Liver (tissue), 8 donors: ENCODE measurements at regions not wholly inside any gene's neighbourhood (a gene's known extent, or its start where the extent isn't known, plus 50 kb on each side); places are given as distances from the start of the nearest gene placed in this dataset.

ENCODE experiments used
- DNase-seq: peaks from one replicate; pipeline ENCODE4 v3.0.0-alpha.2; 2017; ENCODE audit warnings: low spot score
- H3K27ac ChIP-seq, 2 donors: one replicate each; pipeline ENCODE4 v1.7.0; 2013; ENCODE audit warnings: inconsistent platforms in 2 of 2, low read length in 2 of 2, control low read depth in 1 of 2, low read depth in 1 of 2, mild to moderate bottlenecking in 1 of 2
- H3K27me3 ChIP-seq, 4 donors: one replicate each; pipeline versions ENCODE4 v1.6.1 to v1.7.0; 2013; ENCODE audit warnings: low read length in 3 of 4, inconsistent platforms in 1 of 4, mild to moderate bottlenecking in 1 of 4, moderate library complexity in 1 of 4; ENCODE audit not compliant: control insufficient read depth in 4 of 4, insufficient read depth in 4 of 4
- H3K36me3 ChIP-seq, 4 donors: one replicate each; pipeline versions ENCODE4 v1.6.1 to v1.7.0; 2013; ENCODE audit warnings: low read length in 3 of 4, mild to moderate bottlenecking in 3 of 4, low read depth in 1 of 4, moderate library complexity in 1 of 4; ENCODE audit not compliant: control insufficient read depth in 4 of 4, insufficient read depth in 3 of 4
- H3K4me1 ChIP-seq, 4 donors: one replicate each; pipeline versions ENCODE4 v1.6.1 to v1.7.0; 2013; ENCODE audit warnings: low read length in 3 of 4, mild to moderate bottlenecking in 3 of 4, moderate library complexity in 1 of 4; ENCODE audit not compliant: control insufficient read depth in 4 of 4, insufficient read depth in 4 of 4
- H3K4me3 ChIP-seq, 3 donors: one replicate each; pipeline versions ENCODE4 v1.6.1 to v1.7.0; 2013; ENCODE audit warnings: low read length in 3 of 3, control low read depth in 1 of 3, low read depth in 1 of 3, mild to moderate bottlenecking in 1 of 3
- H3K9ac ChIP-seq, 2 donors: one replicate each; pipeline ENCODE4 v1.7.0; 2013; ENCODE audit warnings: low read length in 2 of 2, mild to moderate bottlenecking in 2 of 2, moderate library complexity in 2 of 2, control low read depth in 1 of 2, low read depth in 1 of 2
- H3K9me3 ChIP-seq, 4 donors: one replicate each; pipeline versions ENCODE4 v1.6.1 to v1.7.0; 2013; ENCODE audit warnings: low read length in 3 of 4; ENCODE audit not compliant: control insufficient read depth in 4 of 4
- ATF3 ChIP-seq: IDR thresholded peaks from 2 replicates; pipeline ENCODE4 v1.6.1; 2016; ENCODE audit warnings: antibody characterized with exemption
- CTCF ChIP-seq: fragments of 150-350 bp; IDR thresholded peaks from 2 replicates; pipeline ENCODE4 v1.5.1; 2017; ENCODE audit warnings: improper control_type of control experiment, low read depth, low read length; ENCODE audit not compliant: missing input control
- EGR1 ChIP-seq, 2 donors: IDR thresholded peaks; 2 replicates each; pipeline ENCODE4 v1.6.1; 2016 to 2018; ENCODE audit warnings: antibody characterized with exemption in 2 of 2, low read depth in 2 of 2
- FOXA1 ChIP-seq: IDR thresholded peaks from 2 replicates; pipeline ENCODE4 v1.6.1; 2016; ENCODE audit warnings: antibody characterized with exemption
- FOXA2 ChIP-seq: IDR thresholded peaks from 2 replicates; pipeline ENCODE4 v1.6.1; 2016; ENCODE audit warnings: antibody characterized with exemption
- GABPA ChIP-seq, 2 donors: IDR thresholded peaks in 1 of 2; conservative IDR thresholded peaks in 1 of 2; 2 replicates each; pipeline ENCODE4 v1.6.1; 2016; ENCODE audit warnings: antibody characterized with exemption in 2 of 2, mild to moderate bottlenecking in 1 of 2, moderate library complexity in 1 of 2
- HNF4A ChIP-seq, 2 donors: conservative IDR thresholded peaks; 2 replicates each; pipeline ENCODE4 v1.6.1; 2016; ENCODE audit warnings: antibody characterized with exemption in 2 of 2, mild to moderate bottlenecking in 2 of 2
- HNF4G ChIP-seq: IDR thresholded peaks from 2 replicates; pipeline ENCODE4 v1.6.1; 2016; ENCODE audit warnings: antibody characterized with exemption
- JUND ChIP-seq, 2 donors: IDR thresholded peaks; 2 replicates each; pipeline ENCODE4 v1.6.1; 2016; ENCODE audit warnings: antibody characterized with exemption in 2 of 2
- MAX ChIP-seq: IDR thresholded peaks from 2 replicates; pipeline ENCODE4 v1.6.1; 2016; ENCODE audit warnings: antibody characterized with exemption
- NR2F2 ChIP-seq: IDR thresholded peaks from 2 replicates; pipeline ENCODE4 v1.6.1; 2016; ENCODE audit warnings: antibody characterized with exemption
- RAD21 ChIP-seq, 2 donors: IDR thresholded peaks; 2 replicates each; pipeline ENCODE4 v1.6.1; 2016; ENCODE audit warnings: antibody characterized with exemption in 2 of 2, mild to moderate bottlenecking in 2 of 2
- REST ChIP-seq: IDR thresholded peaks from 2 replicates; pipeline ENCODE4 v1.6.1; 2016; ENCODE audit warnings: antibody characterized with exemption, mild to moderate bottlenecking
- RXRA ChIP-seq, 2 donors: IDR thresholded peaks; 2 replicates each; pipeline ENCODE4 v1.6.1; 2017 to 2018; ENCODE audit warnings: antibody characterized with exemption in 2 of 2, mild to moderate bottlenecking in 1 of 2
- SP1 ChIP-seq: IDR thresholded peaks from 2 replicates; pipeline ENCODE4 v1.6.1; 2018; ENCODE audit warnings: antibody characterized with exemption, mild to moderate bottlenecking
- TAF1 ChIP-seq: conservative IDR thresholded peaks from 2 replicates; pipeline ENCODE4 v1.6.1; 2016; ENCODE audit warnings: antibody characterized with exemption, mild to moderate bottlenecking
- YY1 ChIP-seq: IDR thresholded peaks from 2 replicates; pipeline ENCODE4 v1.6.1; 2016; ENCODE audit warnings: antibody characterized with exemption, mild to moderate bottlenecking
- ZBTB33 ChIP-seq: IDR thresholded peaks from 2 replicates; pipeline ENCODE4 v1.6.1; 2016; ENCODE audit warnings: antibody characterized with exemption
- WGBS: extraction: QIAGEN DNeasy Blood & Tissue Kit; methylation state at CpG from one replicate; pipeline ENCODE4 v1.1.7; 2013; 5-methylcytosine and 5-hydroxymethylcytosine counted together
- donor health status: healthy.
- donor health status: healthy.
- donor health status: healthy.
- donor health status: healthy.
- donor health status: healthy.

GRCh38 chrX:7362111-7362510 lies 214.2 kb upstream of the PUDP start:
- H3K9me3 ChIP-seq = no peaks in the 10 kb centered on the region
- DNase-seq = no peak
- TF ChIP-seq JUND (IDR thresholded peaks at IDR 0.05) (no peak), FOXA1 (no peak), YY1 (no peak), ZBTB33 (no peak), NR2F2 (no peak)
- H3K9ac ChIP-seq = no peak overlapping the region
- WGBS = 79% methylated on average over 2 of the region's 2 CpGs
- no peak overlapping the region for H3K27ac ChIP-seq
- H3K4me1 ChIP-seq = no peaks in the 10 kb centered on the region
- no peaks in the 10 kb centered on the region for H3K36me3 ChIP-seq
- no peaks in the 10 kb centered on the region for H3K27me3 ChIP-seq
- H3K4me3 ChIP-seq = no peak overlapping the region

- no peaks in the 10 kb centered on the region for H3K4me1 ChIP-seq
- no peaks in the 10 kb centered on the region for H3K9me3 ChIP-seq
- no peak overlapping the region for H3K9ac ChIP-seq
- no peaks in the 10 kb centered on the region for H3K36me3 ChIP-seq
- no peak overlapping the region for H3K4me3 ChIP-seq
- TF ChIP-seq RXRA (IDR thresholded peaks at IDR 0.05) (no peak), SP1 (no peak), GABPA (IDR thresholded peaks at IDR 0.05 in 1 of 2, conservative IDR thresholded peaks at IDR 0.05 in 1 of 2) (no peak), NR2F2 (no peak), RAD21 (IDR thresholded peaks at IDR 0.05) (no peak), ATF3 (no peak), JUND (IDR thresholded peaks at IDR 0.05) (no peak), ZBTB33 (no peak), EGR1 (IDR thresholded peaks at IDR 0.05; ENCODE audit: low read depth in 2 of 2) (no peak), HNF4G (no peak), TAF1 (no peak), MAX (no peak), FOXA1 (no peak), YY1 (no peak), CTCF (no peak), FOXA2 (no peak), REST (no peak), HNF4A (conservative IDR thresholded peaks at IDR 0.05) (no peak)
- no peak for DNase-seq
- no peak overlapping the region for H3K27ac ChIP-seq
- no peaks in the 10 kb centered on the region for H3K27me3 ChIP-seq
- WGBS = 90% methylated on average over 1 of the region's 1 CpG
Observed at GRCh38 chrX:7351926-7352325, 204.0 kb upstream of the PUDP start.
